ENCODE measurements at regions not wholly inside any gene's neighbourhood (a gene's known extent, or its start where the extent isn't known, plus 50 kb on each side); places are given as distances from the start of the nearest gene placed in this dataset.

DNA sequence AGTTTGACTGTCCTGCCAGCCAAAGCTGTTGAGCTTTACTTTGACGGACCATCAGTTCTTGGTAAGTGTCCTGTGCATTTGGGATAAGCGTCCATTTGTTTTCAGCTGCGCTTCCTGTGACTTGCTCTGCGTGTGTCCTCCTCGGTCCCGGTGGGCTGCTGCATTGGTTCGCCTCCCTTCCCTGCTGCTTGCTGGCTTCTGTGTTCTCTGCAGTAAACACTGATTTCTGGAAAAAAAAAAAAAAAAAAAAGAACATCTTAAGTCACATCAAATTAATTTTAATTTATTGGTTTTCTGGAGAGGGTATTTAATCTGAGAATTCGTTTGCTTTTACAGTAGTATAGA is 264.1 kb downstream of the SEC23A start:
- CTCF ChIA-PET = no interaction called here
- POLR2A ChIA-PET (ENCODE audit: low non-redundant PET) = no interaction called here
- TF ChIP-seq, protein P1, sequence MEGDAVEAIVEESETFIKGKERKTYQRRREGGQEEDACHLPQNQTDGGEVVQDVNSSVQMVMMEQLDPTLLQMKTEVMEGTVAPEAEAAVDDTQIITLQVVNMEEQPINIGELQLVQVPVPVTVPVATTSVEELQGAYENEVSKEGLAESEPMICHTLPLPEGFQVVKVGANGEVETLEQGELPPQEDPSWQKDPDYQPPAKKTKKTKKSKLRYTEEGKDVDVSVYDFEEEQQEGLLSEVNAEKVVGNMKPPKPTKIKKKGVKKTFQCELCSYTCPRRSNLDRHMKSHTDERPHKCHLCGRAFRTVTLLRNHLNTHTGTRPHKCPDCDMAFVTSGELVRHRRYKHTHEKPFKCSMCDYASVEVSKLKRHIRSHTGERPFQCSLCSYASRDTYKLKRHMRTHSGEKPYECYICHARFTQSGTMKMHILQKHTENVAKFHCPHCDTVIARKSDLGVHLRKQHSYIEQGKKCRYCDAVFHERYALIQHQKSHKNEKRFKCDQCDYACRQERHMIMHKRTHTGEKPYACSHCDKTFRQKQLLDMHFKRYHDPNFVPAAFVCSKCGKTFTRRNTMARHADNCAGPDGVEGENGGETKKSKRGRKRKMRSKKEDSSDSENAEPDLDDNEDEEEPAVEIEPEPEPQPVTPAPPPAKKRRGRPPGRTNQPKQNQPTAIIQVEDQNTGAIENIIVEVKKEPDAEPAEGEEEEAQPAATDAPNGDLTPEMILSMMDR (conservative IDR thresholded peaks at IDR 0.05; ENCODE audit: low read depth) = no peak
- no peak overlapping the region for H3K27ac ChIP-seq
- DNase-seq (ENCODE audit: low spot score) = no peak

DNA sequence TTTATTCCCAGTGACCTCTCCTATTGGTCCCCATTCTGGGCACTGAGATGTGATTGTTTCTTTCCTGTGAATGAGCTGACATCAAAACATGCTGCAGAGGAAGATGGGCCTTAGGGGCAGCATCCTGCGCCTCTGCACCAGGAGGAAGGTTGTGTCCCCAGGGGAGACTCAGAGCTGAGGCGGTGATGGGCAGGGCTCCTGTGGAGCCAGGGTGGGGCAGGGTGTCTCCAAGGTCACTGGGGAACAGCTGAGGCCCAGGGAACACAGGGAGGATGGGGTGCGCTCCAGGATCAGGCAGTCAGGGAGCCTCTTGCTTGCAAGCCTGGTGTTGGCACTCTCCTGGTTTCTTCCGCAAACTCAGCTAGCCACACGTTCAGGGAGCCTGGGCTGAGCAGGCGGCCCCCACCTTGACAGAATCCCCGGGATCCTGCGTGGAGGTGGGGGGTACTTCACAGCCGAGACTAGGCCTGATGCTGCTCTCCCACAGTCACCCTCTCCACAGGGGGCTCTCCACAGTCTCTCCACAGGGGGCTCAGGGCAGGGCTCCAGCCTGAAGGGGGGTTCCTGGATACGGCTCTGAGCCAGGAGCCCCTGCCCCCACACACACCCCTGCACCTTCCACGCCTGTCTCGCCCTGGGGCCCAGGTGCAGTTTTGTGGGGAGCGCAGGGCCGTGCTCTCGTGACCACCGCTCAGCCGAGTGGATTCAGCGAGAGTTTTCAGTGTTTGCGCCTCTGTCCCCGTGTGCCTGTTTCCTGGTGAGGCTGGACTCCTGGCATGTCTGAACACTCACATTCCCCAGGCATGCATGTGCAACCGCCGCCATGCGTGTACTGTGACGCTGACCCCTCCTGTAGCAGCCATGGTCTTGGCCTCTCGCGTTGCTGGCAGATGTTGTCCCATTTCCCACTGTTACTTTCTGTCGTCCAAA is 264.7 kb downstream of the SEC23A start:
- ChIA-PET POLR2A (ENCODE audit: low non-redundant PET) (no interaction called here), CTCF (no interaction called here)
- TF ChIP-seq, protein P1 (conservative IDR thresholded peaks at IDR 0.05; ENCODE audit: low read depth) = no peak

DNA sequence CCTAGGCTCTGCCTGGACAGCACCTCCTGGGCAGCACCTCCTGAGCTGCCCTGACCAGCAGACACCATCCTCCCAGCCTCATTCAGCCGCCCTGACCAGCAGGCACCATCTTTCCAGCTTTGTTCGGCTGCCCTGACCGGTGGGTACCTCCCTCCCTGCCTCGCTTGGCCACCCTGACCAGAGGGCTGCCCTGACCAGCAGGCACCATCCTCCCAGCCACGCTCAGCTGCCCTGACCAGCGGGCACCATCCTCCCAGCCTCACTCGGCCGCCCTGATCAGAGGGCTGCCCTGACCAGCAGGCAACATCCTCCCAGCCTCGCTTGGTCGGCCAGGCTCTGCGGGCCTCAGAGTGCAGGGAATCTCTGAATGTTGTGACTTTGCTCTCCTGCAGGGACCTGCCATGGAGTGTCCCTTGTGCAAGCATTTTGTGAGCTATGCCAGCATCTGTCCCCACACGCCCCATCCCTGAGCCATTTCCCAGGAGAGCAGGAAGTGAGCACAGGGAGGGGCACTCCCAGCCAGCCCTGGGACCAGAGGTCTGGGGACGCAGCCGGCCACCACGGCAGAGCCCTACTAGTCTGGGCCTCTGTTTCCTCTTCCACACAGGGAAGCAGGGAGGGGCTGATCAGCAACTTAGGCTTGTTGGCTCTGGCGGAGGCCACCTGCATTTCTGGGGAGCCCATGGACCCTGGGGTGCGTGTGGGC is 265.5 kb downstream of the SEC23A start:
- DNase-seq (ENCODE audit: low spot score) = no peak
- TF ChIP-seq, protein P1 (conservative IDR thresholded peaks at IDR 0.05; ENCODE audit: low read depth) = no peak
- POLR2A ChIA-PET (ENCODE audit: low non-redundant PET) = no interaction called here
- CTCF ChIA-PET = no interaction called here
- no peak overlapping the region for H3K27ac ChIP-seq

More for the DNA sequence above, 264.7 kb downstream of the SEC23A start:
- no peak for DNase-seq (ENCODE audit: low spot score)
- no peak overlapping the region for H3K27ac ChIP-seq

DNA sequence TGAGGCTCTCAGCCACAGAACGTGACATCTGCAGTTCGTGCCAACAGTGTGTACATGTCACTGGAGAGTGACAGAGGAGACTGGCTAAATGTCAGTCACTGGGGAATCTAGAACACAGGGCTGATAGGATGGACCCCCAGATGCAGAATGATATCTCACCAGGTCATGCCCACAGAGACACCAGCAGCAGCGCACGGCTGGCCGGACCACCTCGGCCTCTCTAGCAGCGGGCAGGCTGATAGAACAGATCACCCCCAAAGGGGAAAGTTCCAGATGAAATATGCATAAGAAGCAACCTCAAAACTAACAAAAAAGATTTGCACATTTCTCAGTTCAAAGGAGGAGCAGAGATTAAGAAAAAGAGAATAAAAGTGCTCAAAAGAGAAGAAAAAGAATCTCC is 266.5 kb downstream of the SEC23A start:
- H3K27ac ChIP-seq = no peak overlapping the region
- no peak for DNase-seq (ENCODE audit: low spot score)
- POLR2A ChIA-PET (ENCODE audit: low non-redundant PET) = no interaction called here
- TF ChIP-seq, protein P1 (conservative IDR thresholded peaks at IDR 0.05; ENCODE audit: low read depth) = no peak
- CTCF ChIA-PET = no interaction called here

- ChIA-PET CTCF (no interaction called here), POLR2A (ENCODE audit: low non-redundant PET) (no interaction called here)
- TF ChIP-seq, protein P1 (conservative IDR thresholded peaks at IDR 0.05; ENCODE audit: low read depth) = no peak
- DNase-seq (ENCODE audit: low spot score) = no peak
- no peak overlapping the region for H3K27ac ChIP-seq
Measured at GRCh38 chr14:38835874-38836273, 267.2 kb downstream of the SEC23A start.

DNA sequence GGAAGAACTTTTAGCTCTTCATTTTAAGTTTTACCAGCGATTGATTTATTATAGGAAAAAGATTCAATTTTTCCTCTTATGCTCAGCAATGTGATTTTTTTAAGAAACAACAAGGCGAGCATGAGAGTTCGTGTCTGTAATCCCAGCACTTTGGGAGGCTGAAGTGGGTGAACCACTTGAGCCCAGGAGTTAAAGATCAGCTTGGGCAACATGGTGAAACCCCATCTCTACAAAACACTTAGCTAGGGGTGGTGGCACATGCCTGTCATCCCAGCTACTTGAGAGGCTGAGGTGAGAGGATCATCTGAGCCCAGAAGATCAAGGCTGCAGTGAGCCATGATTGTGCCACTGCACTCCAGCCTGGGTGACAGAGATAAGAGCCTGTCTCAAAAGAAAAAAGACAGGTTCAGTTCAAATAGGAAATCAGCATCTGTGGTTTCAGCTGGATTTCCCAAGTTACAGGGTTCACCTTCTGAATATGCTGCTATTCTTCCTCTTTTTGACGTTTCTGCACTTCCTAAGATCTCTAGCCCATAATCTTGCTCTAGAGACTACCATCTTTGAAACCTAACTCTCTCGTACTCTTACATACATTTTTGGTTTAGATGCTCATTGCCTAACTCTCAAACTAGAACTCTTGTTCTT is 274.7 kb downstream of the SEC23A start:
- ChIA-PET POLR2A (ENCODE audit: low non-redundant PET) (no interaction called here), CTCF (no interaction called here)
- TF ChIP-seq, protein P1 (conservative IDR thresholded peaks at IDR 0.05; ENCODE audit: low read depth) = no peak
- DNase-seq (ENCODE audit: low spot score) = no peak
- no peak overlapping the region for H3K27ac ChIP-seq
